ENCODE measurements at regions not wholly inside any gene's neighbourhood (a gene's known extent, or its start where the extent isn't known, plus 50 kb on each side); places are given as distances from the start of the nearest gene placed in this dataset.

DNA sequence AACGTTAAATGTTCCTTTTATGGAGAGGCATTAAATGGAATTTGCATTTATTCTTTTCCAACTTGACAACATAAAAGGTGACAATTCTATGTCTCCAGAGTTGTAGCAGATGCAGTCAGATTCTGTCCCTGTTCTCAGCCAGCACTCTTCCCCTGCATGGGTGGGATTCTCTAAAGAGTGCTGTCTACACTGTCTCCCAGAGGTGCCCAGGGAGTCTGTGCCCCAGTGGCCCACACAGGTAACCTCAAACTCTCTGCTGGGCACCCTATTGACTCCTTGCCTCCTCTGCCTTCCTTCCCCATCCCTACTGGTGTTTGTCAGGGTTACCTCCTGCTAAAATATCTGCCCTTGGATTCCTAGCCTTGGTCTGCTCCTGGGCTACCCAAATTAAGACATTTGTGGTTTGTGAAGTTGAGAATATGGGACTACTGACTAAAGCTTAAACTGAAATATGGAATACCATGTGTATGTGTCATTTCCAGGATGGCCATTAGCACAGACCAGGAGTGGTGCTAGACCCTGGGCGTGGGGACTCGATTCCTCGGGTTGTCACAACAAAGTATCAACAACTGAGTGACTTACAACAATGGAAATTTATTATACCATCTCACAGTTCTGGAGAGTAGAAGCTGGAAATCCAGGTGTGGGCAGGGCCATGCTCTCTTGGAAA lies 284.7 kb downstream of the CDH26 start:
- TF ChIP-seq, protein P1, sequence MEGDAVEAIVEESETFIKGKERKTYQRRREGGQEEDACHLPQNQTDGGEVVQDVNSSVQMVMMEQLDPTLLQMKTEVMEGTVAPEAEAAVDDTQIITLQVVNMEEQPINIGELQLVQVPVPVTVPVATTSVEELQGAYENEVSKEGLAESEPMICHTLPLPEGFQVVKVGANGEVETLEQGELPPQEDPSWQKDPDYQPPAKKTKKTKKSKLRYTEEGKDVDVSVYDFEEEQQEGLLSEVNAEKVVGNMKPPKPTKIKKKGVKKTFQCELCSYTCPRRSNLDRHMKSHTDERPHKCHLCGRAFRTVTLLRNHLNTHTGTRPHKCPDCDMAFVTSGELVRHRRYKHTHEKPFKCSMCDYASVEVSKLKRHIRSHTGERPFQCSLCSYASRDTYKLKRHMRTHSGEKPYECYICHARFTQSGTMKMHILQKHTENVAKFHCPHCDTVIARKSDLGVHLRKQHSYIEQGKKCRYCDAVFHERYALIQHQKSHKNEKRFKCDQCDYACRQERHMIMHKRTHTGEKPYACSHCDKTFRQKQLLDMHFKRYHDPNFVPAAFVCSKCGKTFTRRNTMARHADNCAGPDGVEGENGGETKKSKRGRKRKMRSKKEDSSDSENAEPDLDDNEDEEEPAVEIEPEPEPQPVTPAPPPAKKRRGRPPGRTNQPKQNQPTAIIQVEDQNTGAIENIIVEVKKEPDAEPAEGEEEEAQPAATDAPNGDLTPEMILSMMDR (IDR thresholded peaks at IDR 0.05; ENCODE audit: control extremely low read depth in 1 of 3, insufficient read depth in 1 of 3, low read depth in 1 of 3, low read length in 3 of 3), result no peak
- TF ChIP-seq POLR2A (IDR thresholded peaks at IDR 0.05; ENCODE audit: control extremely low read depth in 1 of 2, low read depth in 2 of 2, low read length in 2 of 2) (no peak), BRCA1 (IDR thresholded peaks at IDR 0.05; ENCODE audit: low read depth, low read length) (no peak), RFX5 (IDR thresholded peaks at IDR 0.05; ENCODE audit: borderline replicate concordance, low read depth, low read length) (no peak), CEBPB (IDR thresholded peaks at IDR 0.05; ENCODE audit: low read depth, low read length) (no peak), FOSL1 (IDR thresholded peaks at IDR 0.05; ENCODE audit: insufficient read depth, low read depth, low read length) (no peak)

All from H1 (cell line).